ENCODE measurements at regions not wholly inside any gene's neighbourhood (a gene's known extent, or its start where the extent isn't known, plus 50 kb on each side); places are given as distances from the start of the nearest gene placed in this dataset.

- no peak for TF ChIP-seq EP300 (IDR thresholded peaks at IDR 0.05; ENCODE audit: borderline replicate concordance in 1 of 2, low read depth in 1 of 2, low read length in 1 of 2)
Observed at GRCh38 chr4:11039634-11040131, 355.1 kb upstream of the CLNK start (continued).

GRCh38 chr4:11038926-11039325, 354.4 kb upstream of the CLNK start:
- ChIA-PET CTCF (no interaction called here), POLR2A (no interaction called here)
- H3K36me3 ChIP-seq (replicated peaks in 1 of 2; ENCODE audit: control insufficient read depth in 1 of 2, insufficient read depth in 2 of 2, low read length in 1 of 2), result no peaks in the 10 kb centered on the region
- H3K4me1 ChIP-seq (ENCODE audit: control insufficient read depth in 1 of 2, insufficient read depth in 2 of 2, low read depth in 1 of 2, low read length in 1 of 2), result no peaks in the 10 kb centered on the region
- TF ChIP-seq EZH2phosphoT487 (IDR thresholded peaks at IDR 0.05; ENCODE audit: borderline replicate concordance, low read depth), result no peak
- H3K79me2 ChIP-seq (ENCODE audit: insufficient read depth), result no peaks in the 10 kb centered on the region
- H3K27me3 ChIP-seq (ENCODE audit: insufficient read depth), result no peaks in the 10 kb centered on the region
- WGBS (ENCODE audit: low lambda C conversion rate), result 3% methylated on average over 4 of the region's 4 CpGs
- no peak overlapping the region for H3K9ac ChIP-seq
- H2AFZ ChIP-seq (ENCODE audit: low read depth), result no peak overlapping the region
- H3K4me3 ChIP-seq (ENCODE audit: low read depth in 2 of 2, low read length in 1 of 2), result no peak overlapping the region
- H3F3A ChIP-seq (replicated peaks; ENCODE audit: insufficient read depth), result no peaks in the 10 kb centered on the region
- no peaks in the 10 kb centered on the region for H3K9me2 ChIP-seq
- H3K4me2 ChIP-seq, result no peak overlapping the region
- no peak overlapping the region for H3K27ac ChIP-seq (ENCODE audit: low read depth in 2 of 2, low read length in 1 of 2)
- no peak for DNase-seq
- no peaks in the 10 kb centered on the region for H4K20me1 ChIP-seq (ENCODE audit: insufficient read depth)
- H3K9me3 ChIP-seq, result no peaks in the 10 kb centered on the region

- DNase-seq, result no peak
- WGBS (ENCODE audit: low lambda C conversion rate), result 5% methylated on average over 1 of the region's 1 CpG
- Histone ChIP-seq H3K9me3 (no peaks in the 10 kb centered on the region), H3K79me2 (ENCODE audit: insufficient read depth) (no peaks in the 10 kb centered on the region), H3K4me1 (ENCODE audit: control insufficient read depth in 1 of 2, insufficient read depth in 2 of 2, low read depth in 1 of 2, low read length in 1 of 2) (no peaks in the 10 kb centered on the region), H3K27ac (ENCODE audit: low read depth in 2 of 2, low read length in 1 of 2) (no peak overlapping the region), H3K36me3 (replicated peaks in 1 of 2; ENCODE audit: control insufficient read depth in 1 of 2, insufficient read depth in 2 of 2, low read length in 1 of 2) (no peaks in the 10 kb centered on the region), H3K9ac (no peak overlapping the region), H3K27me3 (ENCODE audit: insufficient read depth) (no peaks in the 10 kb centered on the region), H4K20me1 (ENCODE audit: insufficient read depth) (no peaks in the 10 kb centered on the region), H2AFZ (ENCODE audit: low read depth) (no peak overlapping the region), H3K4me2 (no peak overlapping the region), H3K4me3 (ENCODE audit: low read depth in 2 of 2, low read length in 1 of 2) (no peak overlapping the region), H3F3A (replicated peaks; ENCODE audit: insufficient read depth) (no peaks in the 10 kb centered on the region), H3K9me2 (no peaks in the 10 kb centered on the region)
- POLR2A ChIA-PET, result no interaction called here
- no peak for TF ChIP-seq GATA2 (CRISPR knock-in tag; IDR thresholded peaks at IDR 0.05)
- no peak for TF ChIP-seq YY1 (IDR thresholded peaks at IDR 0.05; ENCODE audit: low read depth)
- TF ChIP-seq USF2 (IDR thresholded peaks at IDR 0.05; ENCODE audit: borderline replicate concordance, low read depth, low read length), result no peak
- no peak for TF ChIP-seq MXI1 (IDR thresholded peaks at IDR 0.05; ENCODE audit: low read depth, low read length)
- no peak for TF ChIP-seq USF1 (IDR thresholded peaks at IDR 0.05; ENCODE audit: borderline replicate concordance, low read depth)
- no peak for TF ChIP-seq POLR2AphosphoS5 (IDR thresholded peaks at IDR 0.05; ENCODE audit: low read depth, low read length)
- no peak for TF ChIP-seq GABPA (IDR thresholded peaks at IDR 0.05; ENCODE audit: low read depth)
- no peak for TF ChIP-seq MEF2A (IDR thresholded peaks at IDR 0.05; ENCODE audit: borderline replicate concordance, low read depth)
- no peak for TF ChIP-seq ZBTB33 (IDR thresholded peaks at IDR 0.05; ENCODE audit: borderline replicate concordance, low read depth)
- no peak for TF ChIP-seq RXRA (IDR thresholded peaks at IDR 0.05; ENCODE audit: borderline replicate concordance, low read depth)
- TF ChIP-seq FOXM1 (IDR thresholded peaks at IDR 0.05; ENCODE audit: low read depth), result no peak
- no peak for TF ChIP-seq TAF1 (IDR thresholded peaks at IDR 0.05; ENCODE audit: borderline replicate concordance, low read depth, low read length)
- TF ChIP-seq TEAD4 (IDR thresholded peaks at IDR 0.05; ENCODE audit: borderline replicate concordance, insufficient read depth), result no peak
- TF ChIP-seq FOXJ3 (CRISPR knock-in tag; IDR thresholded peaks at IDR 0.05), result no peak
- TF ChIP-seq TCF12 (IDR thresholded peaks at IDR 0.05), result no peak
- TF ChIP-seq RFX5 (IDR thresholded peaks at IDR 0.05; ENCODE audit: low read length), result no peak
- TF ChIP-seq PBX3 (IDR thresholded peaks at IDR 0.05), result no peak
- TF ChIP-seq FOSL2 (IDR thresholded peaks at IDR 0.05; ENCODE audit: borderline replicate concordance, low read depth), result no peak
- TF ChIP-seq RCOR1 (IDR thresholded peaks at IDR 0.05; ENCODE audit: low read length), result no peak
- CTCF ChIA-PET, result no interaction called here
Observed at GRCh38 chr4:11037637-11038036, 353.1 kb upstream of the CLNK start.

Measured in SK-N-SH (cell line).